GM21423 (cell line): ENCODE measurements at regions not wholly inside any gene's neighbourhood (a gene's known extent, or its start where the extent isn't known, plus 50 kb on each side); places are given as distances from the start of the nearest gene placed in this dataset.
"Not testable (repeated sequence)": the region's sequence is repeated elsewhere in the genome, so short reads cannot be mapped to it uniquely, and the experiment has no call there.

Source experiments
- ATAC-seq: cut with Tn5 transposase; IDR thresholded peaks from one replicate; pipeline ENCODE4 v1.9.1; 2021; ENCODE audit warnings: mild to moderate bottlenecking, moderate library complexity; ENCODE audit not compliant: unreplicated experiment

DNA sequence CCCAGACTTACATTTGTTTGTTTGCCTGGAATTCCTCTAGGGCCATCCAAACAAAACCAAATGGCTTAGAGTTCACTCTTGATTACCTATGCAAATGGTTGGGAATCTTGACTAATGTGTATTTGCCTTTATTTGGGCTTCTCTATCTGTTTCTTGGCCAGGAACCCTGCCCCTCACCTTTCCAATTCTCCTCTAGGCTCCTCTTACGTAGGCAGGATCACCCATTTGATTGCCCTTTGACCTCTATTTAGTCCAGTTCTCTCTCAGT lies 123.0 kb upstream of the DYRK2 start:
- no peak for ATAC-seq

DNA sequence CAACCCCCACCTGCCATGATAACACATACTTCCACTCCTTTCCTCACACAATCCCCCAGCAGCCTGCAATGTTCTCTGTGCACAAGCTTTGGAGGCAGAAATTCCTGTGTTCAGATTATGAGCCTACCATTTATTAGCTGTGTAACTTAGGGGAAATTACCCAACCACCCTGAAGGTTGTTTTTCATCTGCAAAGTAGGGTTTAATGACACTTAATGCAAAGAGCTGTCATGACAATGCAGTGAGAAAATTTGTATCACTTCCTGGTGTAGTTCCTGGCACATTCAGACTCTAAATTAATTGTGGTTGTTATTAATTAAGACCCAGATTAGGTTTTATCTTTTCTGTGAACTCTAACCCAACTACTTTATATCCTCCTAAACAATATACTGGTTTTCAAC lies 122.4 kb upstream of the DYRK2 start:
- no peak for ATAC-seq

DNA sequence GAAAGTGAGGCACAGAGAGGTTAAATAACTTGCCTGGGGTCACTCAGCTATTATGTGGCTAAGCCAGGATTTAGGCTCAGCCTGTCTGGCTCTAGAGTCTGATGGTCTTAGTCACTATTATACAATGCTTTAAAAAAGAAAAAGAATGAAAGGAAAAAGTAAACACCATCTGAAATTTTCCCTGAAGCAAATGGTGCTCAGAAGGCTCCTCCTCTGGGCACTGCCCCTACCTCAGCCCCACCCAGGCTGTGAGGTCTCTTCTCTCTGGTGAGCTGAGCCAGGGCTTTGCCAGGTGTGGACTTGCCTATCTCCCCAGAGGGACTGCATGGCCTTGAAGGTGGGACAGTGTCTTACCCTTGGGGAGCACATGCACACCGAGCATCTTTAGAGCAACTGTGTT lies 117.5 kb upstream of the DYRK2 start:
- no peak for ATAC-seq

DNA sequence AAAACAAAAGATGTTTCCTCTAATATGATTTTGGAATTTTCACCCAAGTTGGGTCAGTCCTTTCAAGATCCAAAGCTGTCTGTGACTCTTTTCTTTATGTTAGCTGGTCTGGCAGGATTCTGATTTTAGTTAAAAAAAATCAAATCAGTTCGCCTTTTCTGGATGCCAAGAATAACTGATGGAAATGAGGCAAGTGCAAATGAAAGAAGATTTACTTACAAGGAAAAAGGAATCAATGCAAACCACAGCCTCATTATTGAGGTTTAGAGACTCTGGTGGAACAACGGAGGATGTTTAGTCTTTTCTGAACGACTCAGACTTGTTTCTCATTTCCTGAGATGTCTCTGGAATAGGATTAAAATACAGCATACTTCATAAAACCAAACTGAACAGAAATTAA lies 117.0 kb upstream of the DYRK2 start:
- ATAC-seq: no peak

DNA sequence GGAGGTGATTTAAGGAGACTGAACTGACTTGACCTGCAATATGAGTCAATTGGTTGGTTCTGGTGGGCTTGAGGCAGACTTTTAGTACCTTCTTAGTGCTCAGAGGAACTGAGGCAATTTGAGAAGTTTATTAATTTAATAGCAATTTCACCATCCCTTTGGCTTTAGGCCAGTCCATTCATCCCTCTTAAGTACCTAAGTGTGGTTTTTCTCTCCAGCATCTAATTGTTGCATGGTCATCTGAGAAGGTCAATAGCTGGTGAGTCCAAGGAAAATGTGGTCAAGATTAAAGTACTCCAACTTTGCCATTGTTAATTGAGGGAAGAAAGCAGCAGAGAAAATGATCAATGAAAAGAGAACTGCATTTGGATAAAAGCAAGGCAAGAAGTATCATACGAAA lies 115.4 kb upstream of the DYRK2 start:
- ATAC-seq: no peak

DNA sequence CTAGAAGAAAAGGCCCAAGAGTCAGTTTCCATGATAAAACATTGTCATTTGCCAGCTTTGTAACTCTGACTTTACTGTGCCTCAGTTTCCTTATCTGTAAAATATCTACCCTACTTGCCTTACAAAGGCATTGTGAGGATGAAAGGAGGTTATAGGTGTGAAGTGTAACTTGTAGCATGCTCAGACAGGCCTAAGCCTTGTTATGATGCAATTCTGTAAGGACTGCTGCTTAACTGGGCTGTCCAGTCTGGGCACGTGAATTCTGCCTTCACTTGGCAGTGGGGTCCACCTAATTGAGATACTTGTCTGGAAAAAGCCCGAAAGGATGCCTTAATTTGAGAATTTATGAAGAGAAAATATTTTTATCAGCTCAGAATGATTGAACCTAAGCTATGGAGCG lies 114.5 kb upstream of the DYRK2 start:
- no peak for ATAC-seq

DNA sequence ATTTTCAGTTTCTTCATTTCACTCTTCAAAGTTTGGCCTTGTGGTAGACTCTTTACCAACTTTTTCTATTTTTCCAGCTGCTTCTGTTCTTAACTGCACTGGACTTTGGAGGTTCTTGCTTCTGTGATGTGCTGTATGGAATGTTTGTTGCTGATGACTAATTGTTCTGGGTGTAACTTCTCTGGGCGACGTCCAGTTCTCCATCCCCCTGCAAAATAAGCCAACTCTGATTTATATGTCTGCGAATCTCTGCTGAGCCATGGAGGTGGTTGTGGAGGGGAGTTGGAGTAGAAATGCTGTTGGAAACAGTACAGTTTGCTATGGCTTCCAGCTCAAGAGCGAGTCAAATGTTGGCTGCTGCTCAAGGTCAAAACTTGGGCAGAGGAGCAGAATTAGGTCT lies 113.9 kb upstream of the DYRK2 start:
- ATAC-seq: no peak

DNA sequence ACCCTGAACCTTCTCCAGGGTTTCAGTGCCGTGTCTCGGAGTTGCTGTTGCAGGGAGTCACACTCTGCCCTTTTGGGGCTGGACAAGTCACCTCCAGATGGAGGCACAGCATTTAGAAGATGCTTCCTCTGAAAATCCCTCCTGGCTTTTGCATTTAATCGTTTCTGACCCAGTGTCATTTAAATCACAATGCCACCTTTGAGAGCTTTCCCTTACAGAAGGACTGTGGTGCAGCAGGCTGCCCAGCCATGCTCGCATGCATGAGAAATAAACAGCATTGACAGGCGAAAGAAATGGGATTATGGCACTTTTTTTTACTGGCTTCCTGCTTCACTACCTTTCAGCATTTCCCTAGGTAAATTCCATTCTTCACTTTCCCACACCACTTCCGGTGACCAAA lies 113.4 kb upstream of the DYRK2 start:
- ATAC-seq: no peak

DNA sequence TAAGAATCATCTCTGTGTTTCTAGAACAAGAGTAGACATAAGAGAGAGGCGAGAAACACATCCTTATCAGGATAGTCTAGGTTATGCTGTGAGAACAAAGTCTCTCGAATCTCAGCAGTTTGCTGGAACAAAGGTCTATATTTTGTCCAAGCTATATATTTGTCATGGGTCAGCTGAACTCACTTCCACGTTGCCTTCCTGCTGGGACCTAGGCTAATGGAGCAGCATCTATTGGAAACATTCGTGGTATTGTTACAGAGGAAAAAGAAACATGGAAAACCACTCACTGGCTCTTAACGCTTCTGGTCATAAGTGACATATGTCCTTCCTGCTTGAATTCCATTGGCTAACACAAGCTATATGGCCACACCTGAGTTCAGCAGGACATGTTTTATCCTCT lies 112.6 kb upstream of the DYRK2 start:
- no peak for ATAC-seq

DNA sequence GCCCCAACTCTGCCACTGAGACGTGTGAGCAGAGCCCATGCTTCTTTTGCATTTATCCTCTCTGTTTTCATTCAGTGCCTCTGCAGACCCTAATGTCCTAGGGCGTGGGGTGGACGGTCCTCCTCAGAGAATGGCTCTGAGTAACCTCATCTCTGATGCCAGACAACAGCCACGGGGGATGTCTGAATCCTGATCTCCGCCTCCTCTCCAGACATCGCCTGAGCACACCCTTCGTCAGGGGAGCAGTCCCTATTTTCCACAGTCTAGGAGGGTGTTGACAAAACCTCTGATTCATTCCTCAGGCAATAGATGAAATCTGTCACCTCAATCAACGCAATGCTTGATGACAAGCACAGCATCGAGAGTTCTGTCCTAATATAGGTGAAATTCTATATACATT lies 109.2 kb upstream of the DYRK2 start:
- no peak for ATAC-seq

DNA sequence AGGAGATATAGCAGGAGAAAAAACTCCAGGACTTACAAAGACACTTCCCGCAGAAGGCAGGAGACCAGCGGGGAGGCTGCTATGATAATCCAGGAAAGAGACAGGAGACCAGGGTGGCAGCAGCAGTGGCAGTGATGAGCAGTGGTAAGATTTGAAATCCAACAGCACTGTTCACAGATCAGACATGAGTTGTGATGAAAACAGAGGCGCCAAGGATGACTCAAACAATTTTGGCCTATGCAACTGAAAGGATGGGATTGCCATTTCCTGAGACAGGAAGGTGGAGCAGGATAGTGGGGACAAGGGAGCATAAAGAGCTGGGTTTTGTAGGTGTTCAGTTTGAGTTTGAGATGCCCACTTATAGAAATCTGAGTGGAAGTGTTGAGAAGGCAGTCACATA lies 108.6 kb upstream of the DYRK2 start:
- ATAC-seq: no peak

DNA sequence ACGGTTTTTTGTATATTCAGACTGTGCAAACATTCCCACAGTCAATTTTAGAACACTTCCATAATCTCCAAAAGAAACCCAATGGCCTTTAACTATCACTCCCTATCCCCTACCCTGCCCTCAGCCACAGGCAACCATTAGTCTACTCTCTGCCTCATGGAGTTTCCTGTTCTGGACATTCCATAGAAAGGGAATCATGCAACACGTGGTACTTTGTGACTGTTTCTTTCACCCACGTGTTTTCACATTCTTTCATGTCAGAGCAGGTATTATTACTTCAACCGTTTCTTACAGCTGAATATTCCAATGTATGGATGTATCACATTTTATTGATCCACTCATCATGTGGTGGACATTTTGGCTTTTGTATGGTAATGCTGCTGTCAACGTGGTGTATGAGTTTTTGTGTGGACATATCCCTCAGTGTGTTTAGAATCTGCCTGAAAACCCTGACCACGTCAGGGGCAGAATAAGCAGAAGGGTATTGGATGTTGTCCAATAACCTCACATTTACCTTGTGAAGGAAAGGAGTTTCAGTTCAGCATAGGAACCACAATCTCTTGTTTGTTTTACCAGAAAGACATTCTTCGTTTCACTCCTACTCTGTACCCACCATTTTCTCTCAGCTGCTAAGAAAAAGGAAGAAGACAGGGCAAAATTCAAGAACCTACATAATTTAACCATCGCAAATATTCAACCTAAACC lies 107.5 kb upstream of the DYRK2 start:
- peak; percentile 67 for ATAC-seq

DNA sequence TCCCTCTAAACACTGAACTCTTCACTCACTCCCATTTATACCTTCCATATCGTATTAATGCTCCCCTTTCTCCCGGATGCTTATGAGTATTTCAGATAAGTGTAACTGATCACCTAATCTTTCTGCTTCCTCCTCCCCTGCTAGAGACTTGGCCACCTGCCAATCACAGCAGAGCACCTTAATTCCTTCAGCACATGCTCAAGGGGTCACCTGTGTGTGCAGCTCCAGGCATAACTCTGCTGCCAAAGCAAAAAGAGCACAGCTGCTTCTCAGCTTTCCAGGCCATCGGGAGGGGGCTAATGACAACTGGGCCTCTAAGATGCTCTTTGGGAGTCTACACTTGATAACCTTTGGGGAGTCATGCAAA lies 106.9 kb upstream of the DYRK2 start:
- peak; percentile 23 for ATAC-seq

DNA sequence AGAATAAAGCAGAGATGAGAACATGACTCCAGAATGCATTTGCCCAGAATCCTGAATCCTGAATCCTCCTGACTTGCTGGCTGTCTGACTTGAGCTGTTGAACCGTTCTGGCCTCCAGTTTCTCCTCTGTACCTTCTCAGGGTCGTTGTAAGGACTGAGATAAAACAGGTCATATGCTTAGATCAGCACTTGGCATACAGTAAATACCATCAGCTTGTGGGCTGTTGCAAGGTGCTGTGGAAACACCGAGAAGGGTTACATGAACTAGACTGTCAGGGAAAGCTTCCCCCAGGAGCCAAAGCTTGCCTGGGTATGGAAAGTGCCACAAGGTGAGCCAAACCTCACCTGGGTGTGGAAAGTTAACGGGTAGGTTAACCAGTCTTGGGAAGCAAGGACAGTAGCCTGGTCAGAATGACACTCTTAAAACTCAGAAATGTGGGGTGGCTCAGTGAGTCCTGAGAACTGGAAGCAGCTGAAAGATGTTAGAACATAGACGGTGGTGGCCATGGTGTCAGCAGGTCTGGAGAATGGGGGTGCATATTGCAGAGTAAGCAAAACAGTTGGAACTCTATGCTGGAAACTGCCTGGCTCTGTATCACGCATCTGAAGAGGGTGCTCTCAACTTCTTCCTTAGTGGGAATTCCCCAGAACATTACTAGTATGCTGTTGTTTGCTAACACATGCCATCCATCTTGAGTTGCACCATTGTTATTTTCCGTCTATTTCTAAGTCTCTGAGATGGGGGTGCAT lies 105.3 kb upstream of the DYRK2 start:
- ATAC-seq: no peak

DNA sequence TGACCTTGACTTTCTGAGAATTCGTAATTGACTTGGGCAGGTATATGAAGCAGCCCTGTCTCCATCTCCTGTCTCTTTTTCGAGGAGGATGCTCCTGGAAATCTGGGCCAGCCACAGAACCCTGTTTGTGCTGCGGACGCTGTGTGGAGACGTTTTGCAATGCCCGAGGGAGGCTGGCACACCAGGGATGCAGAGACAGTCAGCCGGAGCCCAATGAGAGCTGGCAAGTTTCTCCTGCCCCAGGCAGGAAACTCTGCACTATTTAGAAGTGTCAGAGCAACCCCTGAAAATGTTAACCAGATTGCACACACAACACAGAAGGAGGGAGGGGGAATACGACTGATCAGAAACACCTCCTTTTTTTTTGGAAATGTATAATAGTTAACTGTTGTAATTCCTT lies 103.2 kb upstream of the DYRK2 start:
- ATAC-seq: no peak

DNA sequence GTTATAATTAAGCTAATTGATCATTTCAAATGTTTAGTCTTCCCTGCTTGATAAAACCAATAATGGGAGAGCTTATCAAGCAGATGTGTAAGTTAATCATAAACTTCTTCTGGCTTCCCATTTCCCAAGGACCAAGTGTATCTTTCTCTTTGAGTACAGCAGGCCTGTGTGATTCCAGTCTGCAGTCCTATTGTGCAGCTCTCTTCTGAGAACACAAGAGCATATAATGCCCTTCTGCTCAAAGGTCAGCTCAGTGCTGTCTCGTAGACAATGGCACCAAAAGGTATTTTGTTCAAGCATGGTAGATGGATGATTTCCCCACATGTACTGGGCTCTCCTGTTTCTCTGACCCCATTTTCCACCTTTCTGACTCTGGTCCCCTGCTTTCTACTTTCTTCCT lies 101.8 kb upstream of the DYRK2 start:
- ATAC-seq: no peak

DNA sequence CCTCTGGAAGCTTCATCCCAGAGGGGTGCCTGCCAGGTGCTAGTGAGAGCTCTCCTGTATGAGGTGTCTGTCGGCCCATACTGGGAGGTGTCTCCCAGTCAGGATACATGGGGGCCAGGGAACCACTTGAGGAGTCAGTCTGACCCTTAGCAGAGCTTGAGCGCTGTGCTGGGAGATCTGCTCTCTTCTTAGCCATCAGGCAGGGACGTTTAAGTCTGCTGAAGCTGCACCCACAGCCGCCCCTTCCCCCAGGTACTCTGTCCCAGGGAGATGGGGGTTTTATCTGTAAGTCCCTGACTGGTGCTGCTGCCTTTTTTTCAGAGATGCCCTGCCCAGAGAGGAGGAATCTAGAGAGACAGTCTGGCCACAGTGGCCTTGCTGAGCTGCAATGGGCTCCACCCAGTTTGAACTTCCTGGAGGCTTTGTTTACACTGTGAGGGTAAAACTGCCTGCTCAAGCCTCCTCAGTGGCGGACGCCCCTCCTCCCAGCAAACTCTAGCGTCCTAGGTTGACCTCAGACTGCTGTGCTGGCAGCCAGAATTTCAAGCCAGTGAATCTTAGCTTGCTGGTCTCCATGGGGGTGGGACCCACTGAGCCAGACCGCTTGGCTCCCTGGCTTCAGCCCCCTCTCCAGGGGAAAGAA lies 93.3 kb upstream of the DYRK2 start:
- not testable (repeated sequence) for ATAC-seq

DNA sequence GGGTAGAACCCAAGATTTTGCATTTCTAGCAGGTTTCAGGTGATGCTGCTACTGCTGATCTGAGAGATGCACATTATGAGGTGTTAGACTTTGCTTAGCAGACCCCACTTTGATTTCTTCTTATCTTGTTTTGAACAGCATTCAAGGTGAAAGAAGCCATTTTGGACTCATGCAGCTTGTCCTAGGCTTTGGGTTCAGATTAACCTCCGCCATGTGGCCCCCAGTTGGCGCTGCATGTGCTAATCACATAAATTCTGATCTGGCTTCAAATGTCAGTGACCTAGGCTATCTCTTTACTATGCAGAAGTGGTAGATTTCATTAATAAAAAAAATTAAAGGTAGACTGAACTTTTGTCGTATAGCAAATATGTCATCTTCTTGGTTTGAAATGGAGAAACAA lies 89.8 kb upstream of the DYRK2 start:
- ATAC-seq: no peak

DNA sequence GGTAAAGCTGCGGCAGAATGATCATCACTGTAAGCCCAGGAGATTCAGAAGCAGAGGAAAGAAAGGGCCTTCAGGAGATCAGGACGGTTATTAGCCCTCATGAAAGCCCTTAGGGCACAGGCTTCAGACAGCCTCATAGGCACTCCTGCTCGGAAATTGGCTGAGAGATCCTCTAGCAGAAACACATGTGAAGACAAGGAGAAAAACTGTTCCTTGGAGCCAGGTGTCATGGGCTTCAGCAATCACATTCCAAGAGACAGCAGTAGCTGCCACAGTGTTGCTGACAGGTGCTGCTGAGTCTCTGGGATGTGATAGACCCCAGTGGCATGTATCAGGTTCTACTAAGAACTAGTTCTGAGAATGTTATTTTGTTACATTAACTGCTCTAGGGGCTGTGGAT lies 88.8 kb upstream of the DYRK2 start:
- no peak for ATAC-seq

DNA sequence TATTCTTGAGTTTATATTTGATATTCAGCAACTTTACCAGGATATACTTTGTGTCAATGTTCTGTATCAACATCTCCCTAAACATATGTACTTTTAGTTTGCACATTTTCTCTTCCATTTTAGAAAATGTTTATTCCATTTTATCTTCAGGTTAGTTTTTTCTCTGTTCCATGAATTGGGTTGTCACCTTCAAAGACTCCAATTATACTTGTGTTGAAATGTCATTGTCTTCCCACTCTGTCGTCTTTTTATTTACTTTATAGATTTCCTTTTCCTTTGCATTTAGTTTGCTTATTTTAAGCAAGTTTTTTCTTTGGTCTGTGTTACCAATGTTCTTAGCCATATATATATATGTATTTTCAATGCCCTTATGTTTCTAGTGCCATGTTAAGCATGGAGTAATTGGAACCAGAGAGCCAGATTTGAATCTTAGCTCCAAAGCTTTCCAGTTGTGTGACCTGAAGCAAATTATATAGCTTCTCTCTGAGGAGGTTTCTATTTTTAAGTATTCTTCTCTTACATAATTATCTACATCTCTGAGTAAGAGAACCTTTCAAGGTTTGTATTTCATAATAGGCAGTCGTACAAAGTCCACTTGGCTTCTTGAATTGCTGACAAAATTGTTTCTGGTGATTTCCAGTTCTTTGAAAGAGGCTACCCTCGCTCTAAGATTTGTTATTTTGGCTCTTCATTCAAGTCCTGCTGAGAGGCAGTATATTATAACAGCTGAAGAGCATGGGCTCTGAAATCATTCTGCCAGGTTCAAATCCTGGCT lies 85.8 kb upstream of the DYRK2 start:
- ATAC-seq: no peak

DNA sequence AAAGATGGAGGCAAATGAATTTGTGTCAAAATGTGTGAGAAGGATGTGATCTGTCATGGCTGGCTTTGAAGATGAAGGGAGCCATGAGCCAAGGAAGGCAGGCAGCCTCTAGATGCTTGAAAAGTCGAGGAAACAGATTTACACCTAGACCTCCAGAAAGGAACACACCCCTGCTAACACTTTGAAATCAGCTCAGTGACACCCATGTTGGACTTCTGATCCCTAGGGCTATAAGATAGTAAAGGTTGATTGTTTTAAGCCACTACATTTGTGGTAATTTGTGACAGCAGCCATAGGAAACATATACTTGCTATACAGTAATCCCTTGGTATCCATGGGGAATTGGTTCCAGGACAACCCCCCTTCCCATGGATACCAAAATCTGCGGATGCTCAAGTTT lies 80.5 kb upstream of the DYRK2 start:
- no peak for ATAC-seq

DNA sequence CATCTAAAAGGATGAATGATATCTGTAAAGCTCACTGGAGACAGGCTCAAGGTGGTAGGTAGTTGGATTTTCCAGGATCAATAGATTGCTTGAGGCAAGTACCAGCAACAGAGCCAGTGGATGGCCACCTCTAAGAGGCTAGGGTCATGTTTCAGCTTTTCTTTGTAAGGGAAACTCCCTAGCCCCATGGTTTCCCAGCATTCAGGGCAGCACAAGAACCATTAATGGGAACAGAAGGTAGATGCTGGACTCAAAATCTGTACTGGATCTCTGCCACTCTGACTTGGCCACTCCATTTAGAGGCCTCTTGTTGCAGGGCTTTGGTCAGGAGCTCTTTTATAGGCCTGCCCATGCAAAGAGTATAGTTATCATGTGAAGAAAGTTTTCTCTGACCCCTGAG lies 76.1 kb upstream of the DYRK2 start:
- no peak for ATAC-seq
